IPS-15b (cell line): ENCODE measurements at regions not wholly inside any gene's neighbourhood (a gene's known extent, or its start where the extent isn't known, plus 50 kb on each side); places are given as distances from the start of the nearest gene placed in this dataset.
"Not testable (repeated sequence)": the region's sequence is repeated elsewhere in the genome, so short reads cannot be mapped to it uniquely, and the experiment has no call there.

Experiments used
- H3K27me3 ChIP-seq: one replicate; pipeline ENCODE4 v1.6.1; 2013; ENCODE audit warnings: low read length; ENCODE audit not compliant: control insufficient read depth, insufficient read depth
- H3K36me3 ChIP-seq: one replicate; pipeline ENCODE4 v1.6.1; 2013; ENCODE audit warnings: low read length; ENCODE audit not compliant: control insufficient read depth, insufficient read depth
- H3K4me1 ChIP-seq: one replicate; pipeline ENCODE4 v1.6.1; 2013; ENCODE audit warnings: mild to moderate bottlenecking, low read length; ENCODE audit not compliant: control insufficient read depth, insufficient read depth
- H3K4me3 ChIP-seq: one replicate; pipeline ENCODE4 v1.5.1; 2013; ENCODE audit warnings: low read depth, low read length
- H3K9ac ChIP-seq: one replicate; pipeline ENCODE4 v1.6.1; 2013; ENCODE audit warnings: low read depth, mild to moderate bottlenecking, low read length
- H3K9me3 ChIP-seq: one replicate; pipeline ENCODE4 v1.6.1; 2013; ENCODE audit warnings: mild to moderate bottlenecking, low read length; ENCODE audit not compliant: control insufficient read depth, insufficient read depth

GRCh38 chr16:6771956-6772355, 560.7 kb upstream of the RBFOX1 start:
- Histone ChIP-seq H3K4me1 (no peaks in the 10 kb centered on the region), H3K4me3 (no peak overlapping the region), H3K9ac (no peak overlapping the region), H3K27me3 (no peaks in the 10 kb centered on the region), H3K9me3 (no peaks in the 10 kb centered on the region), H3K36me3 (no peaks in the 10 kb centered on the region)

GRCh38 chr16:6753553-6753952, 579.1 kb upstream of the RBFOX1 start:
- Histone ChIP-seq H3K27me3 (no peaks in the 10 kb centered on the region), H3K36me3 (no peaks in the 10 kb centered on the region), H3K4me3 (no peak overlapping the region), H3K9ac (no peak overlapping the region), H3K4me1 (no peaks in the 10 kb centered on the region), H3K9me3 (no peaks in the 10 kb centered on the region)

GRCh38 chr16:6751191-6751590, 581.5 kb upstream of the RBFOX1 start:
- H3K4me1 ChIP-seq, result no peaks in the 10 kb centered on the region
- H3K36me3 ChIP-seq, result no peaks in the 10 kb centered on the region
- H3K4me3 ChIP-seq, result no peak overlapping the region

GRCh38 chr16:6749698-6750097, 582.9 kb upstream of the RBFOX1 start:
- Histone ChIP-seq H3K27me3 (no peaks in the 10 kb centered on the region), H3K36me3 (no peaks in the 10 kb centered on the region), H3K4me1 (no peaks in the 10 kb centered on the region), H3K9me3 (no peaks in the 10 kb centered on the region), H3K9ac (no peak overlapping the region), H3K4me3 (no peak overlapping the region)

More at GRCh38 chr16:6751191-6751590, 581.5 kb upstream of the RBFOX1 start:
- Histone ChIP-seq H3K9ac (no peak overlapping the region), H3K27me3 (no peaks in the 10 kb centered on the region), H3K9me3 (no peaks in the 10 kb centered on the region)

- not testable (repeated sequence) for H3K4me3 ChIP-seq, H3K36me3 ChIP-seq, H3K9ac ChIP-seq, H3K27me3 ChIP-seq, H3K4me1 ChIP-seq, H3K9me3 ChIP-seq
Observed at GRCh38 chr16:6736302-6736701, 596.3 kb upstream of the RBFOX1 start.

GRCh38 chr16:6735631-6736030, 597.0 kb upstream of the RBFOX1 start:
- no peaks in the 10 kb centered on the region for H3K36me3 ChIP-seq
- H3K4me1 ChIP-seq, result no peaks in the 10 kb centered on the region
- no peak overlapping the region for H3K4me3 ChIP-seq
- no peaks in the 10 kb centered on the region for H3K27me3 ChIP-seq
- H3K9ac ChIP-seq, result no peak overlapping the region
- H3K9me3 ChIP-seq, result no peaks in the 10 kb centered on the region

- no peak overlapping the region for H3K9ac ChIP-seq
Observed at GRCh38 chr16:6732166-6732565, 600.5 kb upstream of the RBFOX1 start.

GRCh38 chr16:6728381-6728780, 604.3 kb upstream of the RBFOX1 start:
- Histone ChIP-seq H3K27me3 (no peaks in the 10 kb centered on the region), H3K36me3 (no peaks in the 10 kb centered on the region), H3K4me1 (no peaks in the 10 kb centered on the region), H3K9ac (no peak overlapping the region), H3K4me3 (no peak overlapping the region), H3K9me3 (no peaks in the 10 kb centered on the region)

More at GRCh38 chr16:6732166-6732565, 600.5 kb upstream of the RBFOX1 start:
- no peaks in the 10 kb centered on the region for H3K4me1 ChIP-seq
- H3K36me3 ChIP-seq, result no peaks in the 10 kb centered on the region
- H3K27me3 ChIP-seq, result no peaks in the 10 kb centered on the region
- no peak overlapping the region for H3K4me3 ChIP-seq
- H3K9me3 ChIP-seq, result no peaks in the 10 kb centered on the region

- Histone ChIP-seq H3K9me3 (no peaks in the 10 kb centered on the region), H3K27me3 (no peaks in the 10 kb centered on the region), H3K36me3 (no peaks in the 10 kb centered on the region), H3K4me3 (no peak overlapping the region), H3K9ac (no peak overlapping the region), H3K4me1 (no peaks in the 10 kb centered on the region)
Observed at GRCh38 chr16:6726621-6727020, 606.0 kb upstream of the RBFOX1 start.

GRCh38 chr16:6725634-6726331, 606.9 kb upstream of the RBFOX1 start:
- no peaks in the 10 kb centered on the region for H3K4me1 ChIP-seq
- H3K9ac ChIP-seq, result no peak overlapping the region
- H3K27me3 ChIP-seq, result no peaks in the 10 kb centered on the region
- H3K4me3 ChIP-seq, result no peak overlapping the region
- no peaks in the 10 kb centered on the region for H3K36me3 ChIP-seq
- no peaks in the 10 kb centered on the region for H3K9me3 ChIP-seq

GRCh38 chr16:6725206-6725605, 607.4 kb upstream of the RBFOX1 start:
- H3K9me3 ChIP-seq, H3K36me3 ChIP-seq, H3K4me1 ChIP-seq, H3K27me3 ChIP-seq, H3K4me3 ChIP-seq, H3K9ac ChIP-seq: not testable (repeated sequence)

GRCh38 chr16:6722786-6723185, 609.9 kb upstream of the RBFOX1 start:
- no peaks in the 10 kb centered on the region for H3K9me3 ChIP-seq
- H3K27me3 ChIP-seq, result no peaks in the 10 kb centered on the region
- H3K4me3 ChIP-seq, result no peak overlapping the region
- H3K36me3 ChIP-seq, result no peaks in the 10 kb centered on the region
- H3K4me1 ChIP-seq, result no peaks in the 10 kb centered on the region
- no peak overlapping the region for H3K9ac ChIP-seq
